ENCODE measurements at regions not wholly inside any gene's neighbourhood (a gene's known extent, or its start where the extent isn't known, plus 50 kb on each side); places are given as distances from the start of the nearest gene placed in this dataset.

GRCh38 chr6:111941686-111942330 lies 68.6 kb upstream of the FYN start:
- Histone ChIP-seq H3K4me1 (no peaks in the 10 kb centered on the region), H3K4me3 (no peak overlapping the region), H3K27me3 (no peaks in the 10 kb centered on the region), H3K27ac (no peak overlapping the region), H3K9me3 (no peaks in the 10 kb centered on the region), H3K36me3 (no peaks in the 10 kb centered on the region)
- intact Hi-C loops (cut with DNase I; ENCODE audit: low total_unique reads), result no loop called here
- in situ Hi-C loops (cut with MboI; ENCODE audit: low pct_ligation_motif_present in 1 of 4, low pct_unique_long_range_greater_than_20kb in 1 of 4, low sequenced_read_pairs in 3 of 4), result no loop called here
- TF ChIP-seq POLR2A (IDR thresholded peaks at IDR 0.05) (no peak), POLR2AphosphoS5 (IDR thresholded peaks at IDR 0.05) (no peak), EP300 (IDR thresholded peaks at IDR 0.05; ENCODE audit: low read depth) (no peak), CTCF (IDR thresholded peaks at IDR 0.05) (no peak)
- no peak for DNase-seq
- 67 to 90% methylated on average over 1 to 2 of the region's 2 CpGs for whole genome bisulfite sequencing, 2 donors (ENCODE audit: low coverage in 1 of 2)

- H3K9me3 ChIP-seq, result no peaks in the 10 kb centered on the region
- 81 to 94% methylated on average over 2 of the region's 2 CpGs for WGBS, 2 donors (ENCODE audit: low coverage in 1 of 2)
- DNase-seq, result no peak
- H3K4me3 ChIP-seq, result no peak overlapping the region
- intact Hi-C loops (cut with DNase I; ENCODE audit: low total_unique reads) (no loop called here), in situ Hi-C loops (cut with MboI; ENCODE audit: low pct_ligation_motif_present in 1 of 4, low pct_unique_long_range_greater_than_20kb in 1 of 4, low sequenced_read_pairs in 3 of 4) (no loop called here)
- no peak overlapping the region for H3K27ac ChIP-seq
- TF ChIP-seq POLR2AphosphoS5 (IDR thresholded peaks at IDR 0.05), result no peak
- TF ChIP-seq CTCF (IDR thresholded peaks at IDR 0.05), result no peak
- no peak for TF ChIP-seq EP300 (IDR thresholded peaks at IDR 0.05; ENCODE audit: low read depth)
- no peak for TF ChIP-seq POLR2A (IDR thresholded peaks at IDR 0.05)
- no peaks in the 10 kb centered on the region for H3K36me3 ChIP-seq
- no peaks in the 10 kb centered on the region for H3K27me3 ChIP-seq
- H3K4me1 ChIP-seq, result no peaks in the 10 kb centered on the region
Observed at GRCh38 chr6:111942561-111942960, 69.3 kb upstream of the FYN start.

- WGBS, 2 donors (ENCODE audit: low coverage in 1 of 2), result 68 to 74% methylated on average over 3 of the region's 3 CpGs
- H3K27ac ChIP-seq, result no peak overlapping the region
- DNase-seq, result no peak
- no peaks in the 10 kb centered on the region for H3K9me3 ChIP-seq
- H3K36me3 ChIP-seq, result no peaks in the 10 kb centered on the region
- TF ChIP-seq CTCF (IDR thresholded peaks at IDR 0.05) (no peak), POLR2AphosphoS5 (IDR thresholded peaks at IDR 0.05) (no peak), EP300 (IDR thresholded peaks at IDR 0.05; ENCODE audit: low read depth) (no peak), POLR2A (IDR thresholded peaks at IDR 0.05) (no peak)
- no peaks in the 10 kb centered on the region for H3K27me3 ChIP-seq
- in situ Hi-C loops (cut with MboI; ENCODE audit: low pct_ligation_motif_present in 1 of 4, low pct_unique_long_range_greater_than_20kb in 1 of 4, low sequenced_read_pairs in 3 of 4), result no loop called here
- intact Hi-C loops (cut with DNase I; ENCODE audit: low total_unique reads), result no loop called here
- no peak overlapping the region for H3K4me3 ChIP-seq
- H3K4me1 ChIP-seq, result no peaks in the 10 kb centered on the region
Observed at GRCh38 chr6:111943266-111943665, 70.0 kb upstream of the FYN start.

GRCh38 chr6:111943726-111944125 lies 70.5 kb upstream of the FYN start:
- intact Hi-C loops (cut with DNase I; ENCODE audit: low total_unique reads) (no loop called here), in situ Hi-C loops (cut with MboI; ENCODE audit: low pct_ligation_motif_present in 1 of 4, low pct_unique_long_range_greater_than_20kb in 1 of 4, low sequenced_read_pairs in 3 of 4) (no loop called here)
- no peak overlapping the region for H3K27ac ChIP-seq
- no peak overlapping the region for H3K4me3 ChIP-seq
- no peak for DNase-seq
- 50 to 87% methylated on average over 1 to 3 of the region's 3 CpGs for WGBS, 2 donors (ENCODE audit: low coverage in 1 of 2)
- no peaks in the 10 kb centered on the region for H3K9me3 ChIP-seq
- H3K36me3 ChIP-seq, result no peaks in the 10 kb centered on the region
- H3K27me3 ChIP-seq, result no peaks in the 10 kb centered on the region
- TF ChIP-seq POLR2AphosphoS5 (IDR thresholded peaks at IDR 0.05), result no peak
- no peak for TF ChIP-seq CTCF (IDR thresholded peaks at IDR 0.05)
- TF ChIP-seq EP300 (IDR thresholded peaks at IDR 0.05; ENCODE audit: low read depth), result no peak
- no peak for TF ChIP-seq POLR2A (IDR thresholded peaks at IDR 0.05)
- no peaks in the 10 kb centered on the region for H3K4me1 ChIP-seq

Measured in transverse colon (tissue), 4 donors.